ENCODE measurements at regions not wholly inside any gene's neighbourhood (a gene's known extent, or its start where the extent isn't known, plus 50 kb on each side); places are given as distances from the start of the nearest gene placed in this dataset.

DNA sequence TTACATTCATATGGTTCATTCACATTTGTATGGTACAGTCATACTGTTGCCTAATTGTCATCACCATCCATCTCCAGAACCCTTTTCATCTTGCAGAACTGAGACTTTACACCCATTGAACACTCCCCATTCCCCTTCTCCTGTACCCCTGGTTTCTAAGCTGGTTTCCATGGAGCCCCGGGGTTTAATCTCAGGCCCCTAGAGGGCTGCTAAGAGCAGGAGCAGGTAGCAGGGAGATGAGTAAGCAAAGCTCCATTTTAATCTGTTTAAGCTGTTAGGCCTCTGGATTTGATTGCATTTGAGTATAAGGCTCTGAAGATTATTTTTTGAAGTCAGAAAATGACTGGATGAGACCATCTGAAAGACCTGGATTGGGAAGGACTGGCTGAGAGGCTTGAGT lies 68.5 kb upstream of the RPL38 start:
- WGBS, result 58% methylated on average over 1 of the region's 1 CpG
- Histone ChIP-seq H3K9me3 (ENCODE audit: control insufficient read depth, low read length) (peaks cover 4% of the 10 kb centered on the region), H3K27ac (ENCODE audit: low read length, poor library complexity, severe bottlenecking) (no peak overlapping the region), H3K4me2 (ENCODE audit: low read length, poor library complexity, severe bottlenecking) (no peak overlapping the region), H3K4me1 (ENCODE audit: control insufficient read depth, insufficient read depth, low read depth, low read length) (no peaks in the 10 kb centered on the region), H3K4me3 (ENCODE audit: insufficient read depth in 1 of 2, low read depth in 1 of 2, low read length in 2 of 2) (no peak overlapping the region), H3K79me1 (replicated peaks; ENCODE audit: low read length, poor library complexity, severe bottlenecking) (no peaks in the 10 kb centered on the region), H3K23ac (ENCODE audit: low read length in 2 of 2) (no peak overlapping the region), H2BK15ac (ENCODE audit: low read depth, poor library complexity, severe bottlenecking) (no peak overlapping the region), H3K4ac (ENCODE audit: low read depth in 1 of 2, low read length in 2 of 2) (no peak overlapping the region), H2AK5ac (ENCODE audit: low read length, severe bottlenecking) (no peak overlapping the region), H3K9ac (ENCODE audit: low read length) (no peak overlapping the region), H2BK120ac (ENCODE audit: low read depth, low read length) (no peak overlapping the region), H3K36me3 (ENCODE audit: control insufficient read depth in 1 of 2, insufficient read depth in 2 of 2, low read depth in 1 of 2, low read length in 2 of 2) (no peaks in the 10 kb centered on the region), H3K18ac (ENCODE audit: low read depth in 1 of 2, low read length in 2 of 2) (no peak overlapping the region), H4K8ac (ENCODE audit: low read length) (no peak overlapping the region), H2AFZ (ENCODE audit: low read depth, low read length) (no peak overlapping the region), H3K27me3 (ENCODE audit: control insufficient read depth in 1 of 2, insufficient read depth in 1 of 2, low read length in 2 of 2) (peaks cover 0 to 43% of the 10 kb centered on the region in 2 experiments), H3K14ac (ENCODE audit: low read length in 2 of 2) (no peak overlapping the region), H4K91ac (ENCODE audit: low read length) (no peak overlapping the region), H2BK5ac (ENCODE audit: low read depth, low read length, poor library complexity, severe bottlenecking) (no peak overlapping the region), H2BK12ac (ENCODE audit: low read length in 2 of 2) (no peak overlapping the region)
- DNase-seq, result no peak

DNA sequence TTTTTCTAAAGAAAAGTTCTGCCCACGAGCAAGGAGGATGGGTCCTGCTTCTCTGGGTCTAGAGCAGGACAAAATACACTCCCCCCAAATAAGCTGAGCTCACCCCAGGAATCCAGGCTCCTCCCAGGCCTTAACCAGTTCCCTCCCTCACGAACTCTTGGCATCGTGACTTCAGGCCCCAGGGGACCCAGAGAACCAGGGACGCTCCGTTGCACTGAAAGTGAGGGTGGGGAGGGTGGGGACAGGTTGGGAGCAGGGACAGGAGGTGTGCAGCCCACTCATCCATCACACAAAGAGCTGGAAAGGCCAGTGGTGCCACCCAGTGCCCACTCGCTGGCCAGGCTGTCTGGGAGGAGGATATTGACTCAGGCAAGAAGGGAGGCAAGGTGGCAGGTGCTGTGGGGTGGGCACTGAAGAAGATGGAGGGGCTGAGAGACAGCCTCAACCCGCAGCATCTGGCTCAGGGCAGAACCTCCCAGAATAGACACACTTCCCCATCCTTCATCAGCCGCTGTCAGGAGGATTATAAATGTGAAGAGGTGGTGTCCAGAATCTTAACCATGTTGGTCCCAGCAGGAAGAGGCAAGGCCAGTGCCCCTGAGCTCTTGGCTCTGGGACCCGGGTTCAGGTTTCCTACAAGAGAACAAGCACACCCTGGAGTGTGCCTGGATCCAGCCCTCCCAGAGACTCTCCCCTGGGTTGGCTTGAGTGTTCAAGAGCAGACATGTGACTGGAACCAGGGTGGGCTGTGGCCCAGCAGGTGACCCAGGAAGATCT lies 67.9 kb upstream of the RPL38 start:
- Histone ChIP-seq H4K91ac (ENCODE audit: low read length) (no peak overlapping the region), H3K4me2 (ENCODE audit: low read length, poor library complexity, severe bottlenecking) (no peak overlapping the region), H3K4me1 (ENCODE audit: control insufficient read depth, insufficient read depth, low read depth, low read length) (no peaks in the 10 kb centered on the region), H3K18ac (ENCODE audit: low read depth in 1 of 2, low read length in 2 of 2) (no peak overlapping the region), H3K79me1 (replicated peaks; ENCODE audit: low read length, poor library complexity, severe bottlenecking) (no peaks in the 10 kb centered on the region), H2BK15ac (ENCODE audit: low read depth, poor library complexity, severe bottlenecking) (no peak overlapping the region), H2AFZ (ENCODE audit: low read depth, low read length) (no peak overlapping the region), H3K27ac (ENCODE audit: low read length, poor library complexity, severe bottlenecking) (no peak overlapping the region), H3K9ac (ENCODE audit: low read length) (no peak overlapping the region), H3K14ac (ENCODE audit: low read length in 2 of 2) (no peak overlapping the region), H2BK12ac (ENCODE audit: low read length in 2 of 2) (no peak overlapping the region), H2AK5ac (ENCODE audit: low read length, severe bottlenecking) (no peak overlapping the region), H3K4me3 (ENCODE audit: insufficient read depth in 1 of 2, low read depth in 1 of 2, low read length in 2 of 2) (no peak overlapping the region), H3K27me3 (ENCODE audit: control insufficient read depth in 1 of 2, insufficient read depth in 1 of 2, low read length in 2 of 2) (peaks cover 0 to 39% of the 10 kb centered on the region in 2 experiments), H4K8ac (ENCODE audit: low read length) (no peak overlapping the region), H3K23ac (ENCODE audit: low read length in 2 of 2) (no peak overlapping the region), H3K36me3 (ENCODE audit: control insufficient read depth in 1 of 2, insufficient read depth in 2 of 2, low read depth in 1 of 2, low read length in 2 of 2) (no peaks in the 10 kb centered on the region), H2BK120ac (ENCODE audit: low read depth, low read length) (no peak overlapping the region), H3K9me3 (ENCODE audit: control insufficient read depth, low read length) (peaks cover 10% of the 10 kb centered on the region), H2BK5ac (ENCODE audit: low read depth, low read length, poor library complexity, severe bottlenecking) (no peak overlapping the region), H3K4ac (ENCODE audit: low read depth in 1 of 2, low read length in 2 of 2) (no peak overlapping the region)
- DNase-seq, result no peak
- 69% methylated on average over 5 of the region's 9 CpGs for WGBS

DNA sequence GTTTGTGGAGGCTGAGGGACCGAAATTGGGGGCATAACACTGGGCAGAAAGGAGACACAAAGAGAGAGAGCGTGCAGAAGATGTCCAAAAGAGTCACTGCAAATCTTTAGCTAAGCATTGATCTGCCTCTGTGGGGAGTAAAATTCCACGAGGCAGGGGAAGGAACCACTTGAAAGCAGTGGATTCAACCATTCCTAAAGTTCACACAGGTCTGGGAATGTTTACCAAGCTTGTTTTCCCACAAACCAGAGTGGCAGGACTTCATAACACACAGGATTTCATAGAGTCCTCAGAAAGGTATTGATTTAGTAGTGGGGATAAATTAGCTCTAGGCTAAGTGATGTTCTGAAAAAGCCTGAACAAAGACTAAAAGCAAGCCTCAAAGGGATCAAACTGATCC lies 66.1 kb upstream of the RPL38 start:
- Histone ChIP-seq H2BK5ac (ENCODE audit: low read depth, low read length, poor library complexity, severe bottlenecking) (no peak overlapping the region), H3K4me1 (ENCODE audit: control insufficient read depth, insufficient read depth, low read depth, low read length) (no peaks in the 10 kb centered on the region), H2BK15ac (ENCODE audit: low read depth, poor library complexity, severe bottlenecking) (no peak overlapping the region), H3K23ac (ENCODE audit: low read length in 2 of 2) (no peak overlapping the region), H2AK5ac (ENCODE audit: low read length, severe bottlenecking) (no peak overlapping the region), H3K4ac (ENCODE audit: low read depth in 1 of 2, low read length in 2 of 2) (no peak overlapping the region), H2BK120ac (ENCODE audit: low read depth, low read length) (no peak overlapping the region), H3K18ac (ENCODE audit: low read depth in 1 of 2, low read length in 2 of 2) (no peak overlapping the region), H2AFZ (ENCODE audit: low read depth, low read length) (no peak overlapping the region), H3K14ac (ENCODE audit: low read length in 2 of 2) (no peak overlapping the region), H2BK12ac (ENCODE audit: low read length in 2 of 2) (no peak overlapping the region), H3K27me3 (ENCODE audit: control insufficient read depth in 1 of 2, insufficient read depth in 1 of 2, low read length in 2 of 2) (peaks cover 0 to 34% of the 10 kb centered on the region in 2 experiments), H3K4me2 (ENCODE audit: low read length, poor library complexity, severe bottlenecking) (no peak overlapping the region), H3K9ac (ENCODE audit: low read length) (no peak overlapping the region), H3K9me3 (ENCODE audit: control insufficient read depth, low read length) (peaks cover 22% of the 10 kb centered on the region), H4K91ac (ENCODE audit: low read length) (no peak overlapping the region), H4K8ac (ENCODE audit: low read length) (no peak overlapping the region), H3K79me1 (replicated peaks; ENCODE audit: low read length, poor library complexity, severe bottlenecking) (no peaks in the 10 kb centered on the region), H3K27ac (ENCODE audit: low read length, poor library complexity, severe bottlenecking) (no peak overlapping the region), H3K36me3 (ENCODE audit: control insufficient read depth in 1 of 2, insufficient read depth in 2 of 2, low read depth in 1 of 2, low read length in 2 of 2) (no peaks in the 10 kb centered on the region), H3K4me3 (ENCODE audit: insufficient read depth in 1 of 2, low read depth in 1 of 2, low read length in 2 of 2) (no peak overlapping the region)
- WGBS, result 30% methylated on average over 3 of the region's 3 CpGs
- DNase-seq, result no peak

DNA sequence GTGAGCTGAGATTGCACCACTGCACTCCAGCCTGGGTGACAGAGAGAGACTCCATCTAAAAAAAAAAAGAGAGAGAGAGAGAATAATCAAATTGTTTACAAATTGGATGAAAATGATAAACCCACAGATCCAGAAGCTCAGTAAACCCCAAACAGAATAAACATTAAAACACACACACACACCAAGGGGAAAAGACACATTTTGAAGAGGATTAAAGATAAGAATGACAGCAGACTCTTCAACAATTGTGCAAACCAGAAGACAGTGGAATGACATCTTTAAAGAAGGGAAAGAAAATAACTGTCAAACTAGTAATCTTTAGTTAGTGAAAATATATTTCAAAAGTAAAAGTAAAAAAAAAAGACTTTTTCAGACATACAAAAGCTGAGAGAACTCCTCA lies 64.4 kb upstream of the RPL38 start:
- Histone ChIP-seq H2BK120ac (ENCODE audit: low read depth, low read length) (no peak overlapping the region), H3K4me1 (ENCODE audit: control insufficient read depth, insufficient read depth, low read depth, low read length) (no peaks in the 10 kb centered on the region), H4K8ac (ENCODE audit: low read length) (no peak overlapping the region), H2BK15ac (ENCODE audit: low read depth, poor library complexity, severe bottlenecking) (no peak overlapping the region), H2BK5ac (ENCODE audit: low read depth, low read length, poor library complexity, severe bottlenecking) (no peak overlapping the region), H3K9ac (ENCODE audit: low read length) (no peak overlapping the region), H3K14ac (ENCODE audit: low read length in 2 of 2) (no peak overlapping the region), H3K18ac (ENCODE audit: low read depth in 1 of 2, low read length in 2 of 2) (no peak overlapping the region), H3K4ac (ENCODE audit: low read depth in 1 of 2, low read length in 2 of 2) (no peak overlapping the region), H3K27ac (ENCODE audit: low read length, poor library complexity, severe bottlenecking) (no peak overlapping the region), H3K9me3 (ENCODE audit: control insufficient read depth, low read length) (peaks cover 38% of the 10 kb centered on the region), H2AFZ (ENCODE audit: low read depth, low read length) (no peak overlapping the region), H3K79me1 (replicated peaks; ENCODE audit: low read length, poor library complexity, severe bottlenecking) (no peaks in the 10 kb centered on the region), H3K4me3 (ENCODE audit: insufficient read depth in 1 of 2, low read depth in 1 of 2, low read length in 2 of 2) (no peak overlapping the region), H3K4me2 (ENCODE audit: low read length, poor library complexity, severe bottlenecking) (no peak overlapping the region), H2BK12ac (ENCODE audit: low read length in 2 of 2) (no peak overlapping the region), H2AK5ac (ENCODE audit: low read length, severe bottlenecking) (no peak overlapping the region), H4K91ac (ENCODE audit: low read length) (no peak overlapping the region), H3K23ac (ENCODE audit: low read length in 2 of 2) (no peak overlapping the region), H3K36me3 (ENCODE audit: control insufficient read depth in 1 of 2, insufficient read depth in 2 of 2, low read depth in 1 of 2, low read length in 2 of 2) (no peaks in the 10 kb centered on the region), H3K27me3 (ENCODE audit: control insufficient read depth in 1 of 2, insufficient read depth in 1 of 2, low read length in 2 of 2) (peaks cover 0 to 23% of the 10 kb centered on the region in 2 experiments)
- no peak for DNase-seq

Measured in mesenchymal stem cell (in vitro differentiated cells and primary cell).